GM12864 (cell line): ENCODE measurements at regions not wholly inside any gene's neighbourhood (a gene's known extent, or its start where the extent isn't known, plus 50 kb on each side); places are given as distances from the start of the nearest gene placed in this dataset.

Experiments used
- DNase-seq: peaks from one replicate; pipeline ENCODE4 v3.0.0-alpha.2; 2011; ENCODE audit warnings: low read depth
- H3K4me3 ChIP-seq: 2 replicates; pipeline ENCODE4 v1.5.1; 2011; ENCODE audit warnings: mild to moderate bottlenecking, low read depth, low read length, control low read depth
- CTCF ChIP-seq: IDR thresholded peaks from 2 replicates; pipeline ENCODE4 v1.5.1; 2011; ENCODE audit warnings: low read depth, mild to moderate bottlenecking, moderate library complexity, low read length, control low read depth, inconsistent platforms; ENCODE audit errors: missing control alignments

- DNase-seq = no peak
- H3K4me3 ChIP-seq = no peak overlapping the region
- TF ChIP-seq CTCF = no peak
Measured at GRCh38 chr10:69750011-69750373, 51.7 kb upstream of the COL13A1 start.

- DNase-seq = no peak
- TF ChIP-seq CTCF = no peak
- no peak overlapping the region for H3K4me3 ChIP-seq
Measured at GRCh38 chr10:69750725-69751124, 51.0 kb upstream of the COL13A1 start.

GRCh38 chr10:69751214-69751613, 50.5 kb upstream of the COL13A1 start:
- no peak for TF ChIP-seq CTCF
- H3K4me3 ChIP-seq = no peak overlapping the region
- no peak for DNase-seq
